Dermis microvascular lymphatic vessel endothelial cell (primary cell): ENCODE measurements at regions not wholly inside any gene's neighbourhood (a gene's known extent, or its start where the extent isn't known, plus 50 kb on each side); places are given as distances from the start of the nearest gene placed in this dataset.

ENCODE experiments used
- DNase-seq, 2 donors: peaks; one replicate each; pipeline versions ENCODE4 v3.0.0 to v3.0.0-alpha.2; 2010; ENCODE audit warnings: low read depth in 2 of 2

DNA sequence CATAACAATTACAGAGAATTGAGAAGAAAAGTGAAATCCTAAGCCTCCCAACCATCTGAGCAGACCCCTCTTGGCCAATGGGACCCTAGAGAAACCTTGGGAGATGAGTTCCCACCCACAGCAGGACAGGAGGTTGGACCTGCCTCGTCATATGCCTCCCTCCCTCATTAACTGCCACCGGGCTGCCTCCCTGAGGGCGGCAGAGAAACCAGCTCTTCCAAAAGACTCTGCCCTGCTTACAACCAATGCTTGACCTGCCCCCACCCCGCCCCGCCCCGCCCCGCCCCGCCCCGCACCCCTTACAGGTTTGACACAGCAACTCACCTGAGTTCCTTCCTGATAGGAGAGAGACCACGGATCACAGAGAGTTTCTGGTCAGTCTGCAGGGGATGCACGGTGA is 86.1 kb downstream of the ADRA2C start:
- DNase-seq = no peak

DNA sequence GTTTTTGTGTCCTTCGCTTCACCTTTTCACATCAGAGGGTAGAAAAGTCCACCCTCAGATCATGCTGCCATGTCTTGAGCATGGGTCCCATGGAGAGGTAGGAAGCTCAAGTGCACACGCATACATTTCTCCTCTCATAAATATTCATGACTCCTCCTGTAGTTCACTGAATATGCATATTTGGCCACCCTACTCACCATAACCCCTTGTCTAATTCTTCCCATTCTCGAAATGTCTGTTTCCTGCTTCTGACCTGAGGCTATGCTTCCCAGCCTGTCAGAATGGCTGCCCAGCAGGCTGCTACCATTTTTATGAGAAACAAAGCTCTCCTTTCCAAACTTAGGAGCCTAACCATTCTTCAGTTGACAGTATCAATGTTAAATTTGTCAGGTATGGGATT is 86.5 kb downstream of the ADRA2C start:
- DNase-seq = no peak

DNA sequence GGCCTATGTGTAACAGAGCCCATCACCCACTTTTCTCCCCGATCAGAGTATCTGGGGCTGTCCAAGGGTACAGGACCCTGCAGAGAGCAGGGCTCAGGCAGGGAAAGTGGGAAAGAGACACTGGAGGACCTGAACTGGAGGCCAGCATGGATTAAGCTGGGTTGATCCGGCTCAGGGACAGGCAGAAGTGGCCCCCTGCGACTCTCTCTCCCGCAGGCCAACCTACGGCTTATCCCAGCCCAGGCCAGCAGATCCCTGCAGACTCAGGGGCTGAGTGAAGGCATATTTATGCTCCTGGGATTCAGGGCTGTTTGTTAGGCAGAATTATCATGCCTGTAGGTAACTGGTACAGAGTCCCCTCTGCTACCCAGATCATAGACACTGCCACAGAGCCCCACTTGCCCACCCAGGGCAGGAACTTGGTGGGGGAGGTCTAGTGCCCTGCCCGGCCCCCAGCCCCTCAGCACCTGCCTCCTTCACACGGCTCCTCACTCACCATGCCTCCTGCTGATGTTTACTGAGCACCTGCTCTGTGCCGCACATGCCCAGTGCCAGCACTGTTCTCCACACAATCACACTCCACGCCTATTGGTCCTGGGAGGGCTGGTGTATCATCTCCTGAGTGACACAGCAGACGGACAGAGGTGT is 87.3 kb downstream of the ADRA2C start:
- DNase-seq = no peak

DNA sequence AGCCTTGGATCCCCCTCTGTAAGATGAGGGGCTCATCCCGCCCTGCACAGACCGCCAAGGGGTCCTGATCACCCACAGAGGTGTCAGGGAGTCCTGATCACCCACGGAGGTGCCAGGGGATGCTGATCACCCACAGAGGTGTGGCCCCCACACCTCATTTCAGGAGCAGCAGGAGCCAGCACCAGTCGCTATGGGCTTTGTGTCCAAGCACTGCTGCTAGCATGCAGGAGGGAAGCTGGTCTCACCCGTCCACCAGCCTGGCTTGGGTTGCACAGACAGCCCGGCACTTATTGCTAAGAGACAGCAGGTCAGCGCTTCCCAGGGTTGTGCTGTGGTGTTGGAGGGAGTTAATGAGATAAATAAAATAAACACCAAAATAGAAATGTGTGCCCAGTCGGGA is 88.5 kb downstream of the ADRA2C start:
- DNase-seq = no peak

DNA sequence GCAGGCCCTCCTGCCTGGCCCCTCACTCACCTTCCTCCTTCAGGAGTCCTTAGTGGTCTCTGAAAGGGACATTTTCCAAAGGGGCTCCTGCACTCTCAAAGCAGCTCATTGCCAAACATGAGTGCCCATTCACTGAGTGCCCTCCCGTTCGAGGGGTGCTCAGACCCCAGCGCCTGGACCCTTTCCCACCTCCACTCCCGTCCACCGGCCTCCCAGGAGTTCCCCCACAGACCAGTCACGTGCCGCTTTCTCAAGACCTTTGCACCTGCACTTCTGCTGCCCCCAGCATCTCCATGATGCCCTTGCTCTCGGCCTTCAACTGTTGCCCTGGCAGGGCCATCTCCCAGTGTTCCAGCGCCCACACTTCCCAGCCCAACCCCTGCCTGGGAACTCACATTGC is 89.5 kb downstream of the ADRA2C start:
- DNase-seq = no peak

DNA sequence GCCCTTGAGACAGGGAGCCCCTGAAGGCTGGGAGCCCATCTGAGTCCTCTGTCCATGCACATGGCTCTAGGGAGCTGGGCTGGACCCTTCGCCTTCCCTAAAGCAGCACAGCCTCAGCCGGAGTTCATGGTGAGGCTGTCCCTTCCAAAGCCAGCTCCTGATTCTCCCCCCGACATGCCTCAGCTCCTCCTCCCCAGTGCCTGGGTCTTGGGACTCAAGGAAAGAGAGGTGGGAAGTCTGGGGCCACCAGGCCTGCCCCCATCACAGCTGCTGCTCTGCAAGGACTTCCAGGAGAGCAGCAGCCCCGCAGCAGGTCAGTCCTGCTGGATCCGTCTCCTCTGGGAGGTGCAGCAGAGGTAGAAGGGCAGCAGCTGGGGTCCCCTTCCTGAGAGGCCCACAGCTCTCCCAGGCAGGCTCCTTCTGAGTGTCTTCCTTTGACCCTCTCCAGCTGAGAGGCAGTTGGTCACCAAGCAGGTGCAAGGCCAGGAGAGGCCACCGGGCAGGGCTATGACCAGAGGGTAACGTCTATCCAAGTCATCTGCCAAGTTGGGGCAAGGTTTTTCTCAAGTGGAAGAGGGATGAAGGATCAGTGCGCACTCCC is 90.5 kb downstream of the ADRA2C start:
- no peak for DNase-seq

DNA sequence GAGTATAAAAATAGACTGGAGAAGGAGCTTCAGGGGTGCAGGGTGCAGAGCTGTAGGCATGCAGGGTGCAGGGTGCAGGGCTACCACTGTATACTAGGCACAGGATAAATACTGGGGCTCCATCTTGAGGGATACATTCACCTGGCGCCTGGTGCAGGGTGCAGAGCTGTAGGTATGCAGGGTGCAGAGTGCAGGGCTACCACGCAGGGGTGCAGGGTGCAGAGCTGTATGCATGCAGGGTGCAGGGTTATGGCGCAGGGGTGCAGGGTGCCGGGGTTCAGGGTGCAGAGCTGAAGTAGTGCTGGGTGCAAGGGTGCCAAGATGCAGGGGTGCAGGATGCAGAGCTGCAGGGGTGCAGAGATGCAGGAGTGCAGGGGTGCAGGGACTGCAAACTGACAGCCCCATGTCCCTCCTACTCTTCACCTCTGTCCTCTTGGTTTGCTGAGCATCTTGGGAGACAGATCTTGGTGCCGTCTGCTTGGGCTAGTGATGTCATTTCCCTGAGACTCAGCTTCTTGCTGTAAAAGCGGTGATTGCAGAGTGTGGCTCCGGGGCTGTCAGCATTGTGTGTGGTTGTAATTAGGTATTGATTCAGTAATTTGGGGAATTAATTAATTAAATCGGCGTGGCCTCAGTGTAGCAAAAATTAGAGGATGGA is 91.2 kb downstream of the ADRA2C start:
- no peak for DNase-seq

DNA sequence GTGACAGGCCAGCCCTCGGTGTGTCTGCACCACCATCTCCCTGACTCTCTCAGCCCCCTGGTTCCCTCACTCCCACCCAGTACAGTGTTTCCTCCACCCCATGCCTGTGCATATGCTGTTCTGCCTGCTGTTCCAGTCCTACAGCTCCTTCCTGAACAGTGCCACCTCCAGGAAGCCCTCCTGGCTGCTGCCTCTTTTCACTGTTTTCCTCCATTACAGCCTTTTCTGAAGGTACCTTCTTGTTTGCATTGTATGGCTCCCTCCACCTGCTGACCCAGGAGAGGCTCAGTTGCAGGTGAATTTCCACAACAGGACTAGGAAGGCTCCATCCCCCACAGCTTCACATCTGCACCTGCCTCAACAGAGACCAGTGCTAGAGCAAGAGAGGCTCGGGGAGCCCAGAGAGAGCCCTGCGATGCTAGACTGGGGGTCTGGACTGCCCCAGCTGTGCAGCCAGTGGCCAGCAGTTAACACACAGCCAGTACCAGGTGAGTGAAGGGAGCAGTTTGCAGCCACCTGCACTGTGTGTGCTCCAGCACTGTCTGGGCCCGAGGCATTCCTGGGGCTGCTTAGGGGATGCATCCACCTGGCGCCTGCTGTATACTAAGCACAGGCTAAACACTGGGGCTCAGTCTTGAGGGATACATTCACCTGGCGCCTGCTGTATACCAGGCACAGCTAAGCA is 92.0 kb downstream of the ADRA2C start:
- no peak for DNase-seq

DNA sequence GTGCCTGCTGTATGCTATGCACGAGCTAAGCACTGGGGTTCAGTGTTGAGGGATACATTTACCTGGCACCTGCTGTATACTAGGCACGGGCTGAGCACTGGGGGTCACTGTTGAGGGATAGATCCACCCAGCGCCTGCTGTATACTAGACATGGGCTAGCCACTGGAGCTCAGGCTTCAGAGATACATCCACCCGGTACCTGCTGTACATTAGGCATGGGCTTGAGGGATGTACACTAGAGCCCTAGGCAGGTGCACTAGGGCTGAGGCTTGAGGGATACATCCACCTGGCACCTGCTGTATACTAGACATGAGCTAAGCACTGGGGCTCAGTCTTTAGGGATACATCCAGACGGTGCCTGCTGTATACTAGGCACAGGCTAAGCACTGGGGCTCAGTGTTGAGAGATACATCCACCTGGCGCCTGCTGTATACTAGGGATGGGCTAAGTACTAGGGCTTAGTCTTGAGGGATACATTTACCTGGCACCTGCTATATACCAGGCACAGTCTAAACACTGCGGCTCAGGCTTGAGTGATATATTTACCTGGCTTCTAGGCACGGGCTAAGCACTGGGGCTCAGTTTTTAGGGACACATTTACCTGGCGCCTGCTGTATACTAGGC is 92.7 kb downstream of the ADRA2C start:
- DNase-seq = no peak

DNA sequence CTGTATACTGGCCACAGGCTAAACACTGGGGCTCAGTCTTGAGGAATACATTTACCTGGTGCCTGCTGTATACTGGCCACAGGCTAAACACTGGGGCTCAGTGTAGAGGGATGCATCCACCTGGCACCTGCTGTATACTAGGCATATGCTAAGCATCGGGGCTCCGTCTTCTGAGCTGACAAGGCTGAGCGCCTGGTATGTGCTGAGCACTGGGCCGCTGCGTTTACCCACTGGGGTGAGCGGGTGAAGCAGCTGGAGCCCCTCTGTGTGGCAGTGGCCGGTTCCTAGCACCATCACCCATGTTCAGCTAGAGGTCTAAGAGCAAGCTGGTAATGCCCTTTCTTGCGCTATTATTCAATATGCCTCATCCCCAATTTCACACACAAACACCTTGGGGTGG is 93.4 kb downstream of the ADRA2C start:
- no peak for DNase-seq

DNA sequence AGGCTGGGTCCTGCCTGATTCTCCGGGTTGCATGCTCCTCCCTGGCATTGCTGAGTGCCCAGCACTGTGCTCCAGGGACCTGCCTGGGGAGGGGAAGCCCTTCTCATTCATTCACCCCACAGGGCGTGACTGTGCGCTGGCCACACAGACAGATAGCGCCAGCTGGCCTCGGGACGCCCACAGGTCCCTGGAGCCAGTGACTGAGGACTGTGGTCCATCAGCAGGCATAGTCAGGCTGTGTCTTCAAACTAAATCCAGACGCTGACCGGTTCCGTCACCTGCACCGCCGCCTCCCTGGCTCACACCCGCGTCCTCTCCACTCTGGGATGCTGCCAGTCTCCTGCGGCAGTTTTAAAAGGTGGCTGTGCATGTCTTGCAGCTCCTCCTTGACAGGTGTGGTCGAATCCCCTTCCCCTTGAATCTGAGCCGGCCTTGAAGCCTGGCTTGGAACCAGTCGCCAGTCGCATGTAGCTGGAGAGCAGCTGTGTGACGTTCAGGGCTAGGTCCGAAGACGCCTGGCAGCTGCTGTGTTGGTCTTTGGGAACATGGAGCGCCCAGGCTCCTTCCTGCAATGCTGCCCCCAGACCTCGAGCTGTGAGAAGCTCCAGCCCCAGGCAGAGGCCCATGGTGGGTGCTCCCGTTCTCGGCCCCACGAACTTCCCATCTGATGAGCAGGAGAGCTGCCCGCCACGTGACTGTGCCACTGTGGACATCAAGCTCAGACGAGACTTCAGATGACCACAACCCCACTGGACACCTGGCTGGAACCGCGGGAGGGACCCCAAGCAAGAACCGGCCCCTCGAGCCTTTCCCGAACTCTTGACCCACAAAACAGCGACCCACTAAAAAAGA is 94.1 kb downstream of the ADRA2C start:
- DNase-seq = no peak

DNA sequence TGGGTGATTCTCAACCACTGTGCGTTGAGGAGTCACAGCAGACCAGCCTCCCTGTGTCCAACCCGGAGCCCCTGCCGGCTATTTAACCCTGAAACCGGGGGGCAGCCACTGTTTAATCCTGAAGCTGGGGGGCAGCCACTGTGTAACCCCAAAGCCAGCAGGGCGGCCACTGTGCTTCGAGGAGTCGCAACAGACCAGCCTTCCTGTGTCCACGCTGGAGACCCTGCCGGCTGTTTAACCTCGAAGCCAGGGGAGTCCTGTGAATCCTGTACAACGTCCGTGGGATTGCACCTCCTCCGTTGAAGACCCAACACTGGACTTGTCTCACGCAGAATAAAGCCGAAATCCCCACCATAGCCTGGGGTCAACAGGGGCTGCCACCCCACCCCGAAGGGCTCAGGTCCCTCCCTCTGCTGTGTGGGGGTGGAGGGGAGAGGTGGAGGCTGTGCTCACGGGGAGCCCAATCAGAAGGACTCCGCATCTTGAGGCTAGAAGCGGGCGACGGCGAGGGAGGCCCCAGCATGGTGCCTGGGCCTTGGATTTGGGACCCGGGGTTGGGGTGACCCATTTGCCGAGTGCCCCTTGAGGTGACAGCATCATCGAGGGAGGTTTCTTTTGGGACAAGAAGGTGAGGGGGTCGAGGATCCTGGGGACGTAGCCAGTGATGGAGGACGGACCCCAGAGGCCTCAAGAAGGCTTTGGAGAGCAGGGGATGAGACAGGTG is 94.9 kb downstream of the ADRA2C start:
- no peak for DNase-seq

DNA sequence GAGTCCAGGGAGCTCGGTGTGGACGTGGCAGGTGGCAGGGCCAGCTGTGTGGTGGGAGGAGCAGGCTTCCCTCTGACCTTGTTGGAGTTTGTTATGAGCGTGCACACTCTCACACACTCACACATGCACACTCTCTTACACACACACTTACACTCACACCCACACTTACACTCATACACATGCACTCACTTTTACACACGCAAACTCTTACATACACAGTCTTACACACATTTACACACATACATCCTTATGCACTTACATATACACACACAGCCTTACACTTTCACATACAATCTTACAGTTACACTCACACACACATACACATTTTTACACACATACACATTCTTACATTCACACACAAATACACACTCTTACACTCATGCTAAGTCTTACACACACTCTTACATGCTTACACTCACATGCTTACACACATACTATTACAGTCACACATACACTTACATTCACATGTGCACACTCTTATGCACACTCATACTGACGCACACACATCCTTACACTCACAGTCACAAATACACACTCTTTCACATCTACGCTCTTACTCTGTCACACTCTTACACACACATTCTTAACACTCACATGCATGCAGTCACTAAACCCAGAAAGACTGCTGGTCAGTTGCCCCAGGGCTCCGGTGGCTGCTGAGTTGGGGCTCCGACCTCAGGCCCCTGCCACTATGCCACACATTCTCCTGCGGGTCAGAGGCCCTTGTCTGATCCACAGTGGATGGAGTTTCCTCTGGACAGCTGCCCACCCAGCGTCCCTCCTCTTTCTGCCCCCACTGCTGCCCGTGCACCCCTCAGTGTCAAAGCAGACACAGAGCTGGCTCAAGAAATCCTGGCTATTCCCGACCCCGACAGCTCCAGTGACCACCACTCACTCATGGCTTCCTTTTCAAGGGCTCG is 95.8 kb downstream of the ADRA2C start:
- DNase-seq = no peak

DNA sequence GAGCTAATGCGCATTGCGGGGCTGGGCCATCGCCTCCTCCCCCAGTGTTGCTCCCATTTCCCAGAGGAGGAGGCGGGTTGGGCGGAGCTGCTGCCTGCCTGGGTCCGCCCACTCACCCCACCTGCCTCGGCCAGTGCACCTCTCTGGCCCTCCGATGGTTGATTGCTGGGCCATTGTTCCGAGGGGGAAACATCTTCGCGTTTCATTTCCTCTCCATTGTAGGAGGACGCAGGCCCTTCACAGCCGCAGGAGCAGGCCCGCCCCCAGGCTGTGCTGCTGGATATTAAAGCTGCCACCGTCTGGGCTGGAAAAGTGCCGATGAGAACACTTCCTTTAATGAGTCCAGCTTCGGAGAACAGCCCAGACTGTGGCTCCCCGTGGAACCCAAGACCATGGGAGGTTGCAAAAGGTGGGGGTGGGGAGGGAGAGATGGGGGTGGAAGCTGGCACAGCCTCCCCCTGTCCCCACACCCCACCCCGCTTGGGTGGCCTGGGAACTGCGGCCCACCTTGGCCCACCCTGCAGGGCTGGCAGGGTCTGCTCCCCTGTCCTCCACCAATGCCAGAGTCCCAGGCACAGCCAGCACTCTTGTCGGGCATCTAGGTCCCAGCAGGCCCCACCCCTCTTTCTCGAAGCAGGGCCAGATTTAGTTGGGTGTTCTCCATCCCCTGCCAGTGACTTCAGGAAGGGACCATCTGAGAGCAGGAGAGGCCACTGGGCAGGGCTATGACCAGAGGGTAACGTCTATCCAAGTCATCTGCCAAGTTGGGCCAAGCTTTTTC is 96.6 kb downstream of the ADRA2C start:
- DNase-seq = peak; percentile 52 to 88

DNA sequence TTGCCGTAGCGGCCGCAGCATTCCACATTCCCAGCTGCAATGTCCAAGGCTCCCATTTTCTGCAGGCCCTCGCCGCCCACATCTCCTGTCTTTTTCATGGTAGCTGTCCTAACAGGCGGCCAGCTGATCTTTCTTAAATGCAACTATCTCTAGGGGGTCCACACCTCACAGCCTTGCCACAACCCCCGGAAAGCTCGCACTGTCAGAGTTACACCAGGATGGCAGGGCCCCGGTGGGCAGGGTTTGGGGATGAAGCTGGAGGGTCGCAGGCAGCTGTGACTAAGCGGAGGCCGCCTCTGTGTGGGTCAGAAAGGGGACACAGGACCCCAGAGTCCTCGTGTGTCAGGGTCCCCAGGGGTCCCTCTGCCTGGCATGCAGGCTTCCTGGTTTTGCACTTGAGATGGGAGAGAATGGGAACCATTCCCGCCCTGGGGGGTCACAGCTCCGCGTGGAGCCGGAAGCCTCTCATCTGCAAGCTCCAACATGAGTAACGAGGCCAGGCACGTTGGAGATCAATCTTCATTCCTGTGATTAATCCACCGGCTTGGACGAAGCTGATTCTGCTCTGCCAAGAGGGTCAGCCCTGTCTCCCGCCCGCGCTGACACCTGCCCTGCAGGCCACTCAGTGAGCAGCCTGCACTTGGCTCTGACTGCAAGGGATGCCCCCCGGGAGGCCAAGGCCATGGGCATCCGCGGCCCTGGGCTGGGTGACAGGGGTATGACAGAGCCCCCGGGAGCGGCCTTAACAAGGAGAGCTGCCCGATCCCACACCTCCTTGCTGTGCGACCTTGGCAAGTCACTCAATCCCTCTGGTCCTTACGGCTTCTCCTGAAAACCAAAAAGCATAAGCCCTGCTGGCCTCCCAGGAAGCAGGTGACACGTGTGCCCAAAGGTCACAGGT is 97.9 kb downstream of the ADRA2C start:
- DNase-seq = no peak

DNA sequence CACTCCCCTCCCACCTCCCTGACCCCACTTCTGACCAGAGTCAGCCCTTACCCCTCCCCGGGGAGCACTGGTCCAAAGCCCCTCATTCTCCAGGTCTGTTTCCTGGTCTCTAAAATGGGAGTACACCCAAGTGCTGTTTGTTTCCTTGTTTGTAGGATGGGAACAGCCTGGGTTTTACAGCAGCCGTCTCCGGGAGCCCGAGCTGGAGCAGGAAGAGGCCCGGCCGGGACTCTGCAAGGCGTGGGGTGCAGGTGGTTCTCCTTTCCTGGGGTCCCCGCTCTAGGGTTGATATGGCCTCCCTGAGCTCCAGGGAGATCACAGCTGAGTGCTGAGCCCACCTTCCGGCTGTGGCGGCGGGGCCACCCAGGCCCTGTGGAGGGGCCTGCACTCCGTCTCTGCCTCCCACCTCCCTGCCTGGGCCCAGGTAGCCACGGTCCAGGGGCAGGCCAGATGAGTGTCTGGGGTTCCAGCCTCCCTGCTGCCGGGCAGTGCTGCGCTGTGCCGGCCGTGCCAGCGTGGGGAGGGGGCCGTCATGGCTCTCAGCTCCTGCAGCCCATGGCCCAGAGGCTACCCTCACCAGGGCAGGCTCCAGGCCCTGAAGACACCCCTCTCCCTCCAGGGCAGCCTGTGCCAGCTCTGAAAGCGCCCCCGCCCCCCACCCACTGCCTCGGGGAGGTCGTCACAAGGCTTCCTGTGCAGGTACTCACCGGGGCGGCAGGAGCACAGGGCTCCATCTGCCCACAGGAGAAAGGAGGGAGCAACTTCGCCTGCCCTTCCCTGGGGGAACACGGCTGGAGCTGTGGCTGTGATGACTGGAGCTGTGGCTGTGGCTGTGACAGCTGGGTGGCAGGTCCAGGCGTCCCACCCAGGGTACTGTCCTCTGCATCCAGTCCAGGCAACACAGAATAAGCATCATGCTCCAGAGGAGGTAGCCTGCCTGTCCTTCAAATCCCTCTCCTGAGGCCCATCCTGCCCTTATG is 98.8 kb downstream of the ADRA2C start:
- no peak for DNase-seq
